Vagina (tissue), 2 donors: ENCODE measurements at regions not wholly inside any gene's neighbourhood (a gene's known extent, or its start where the extent isn't known, plus 50 kb on each side); places are given as distances from the start of the nearest gene placed in this dataset.

ENCODE experiments used
- CTCF ChIP-seq, 3 experiments: fragments of 450-650 bp in 2 of 3; fragments of 200-600 bp in 1 of 3; sonication (generic) in 1 of 3; IDR thresholded peaks; one replicate each; pipeline ENCODE4 v1.5.1; 2017 to 2019; ENCODE audit warnings: antibody characterized with exemption in 3 of 3, mild to moderate bottlenecking in 2 of 3, moderate library complexity in 2 of 3
- POLR2A ChIP-seq, 2 donors: fragments of 450-650 bp; IDR thresholded peaks; one replicate each; pipeline ENCODE4 v1.6.1; 2017; ENCODE audit warnings: antibody characterized with exemption in 2 of 2, mild to moderate bottlenecking in 2 of 2, moderate library complexity in 2 of 2
- POLR2AphosphoS5 ChIP-seq, 2 donors: sonication (generic); formaldehyde crosslinking; IDR thresholded peaks; one replicate each; pipeline ENCODE4 v1.9.0; 2017; ENCODE audit warnings: antibody characterized with exemption in 2 of 2, mild to moderate bottlenecking in 2 of 2, low read depth in 1 of 2; ENCODE audit not compliant: insufficient read depth in 1 of 2

- no peak for TF ChIP-seq CTCF (IDR thresholded peaks at IDR 0.05)
- TF ChIP-seq POLR2A (IDR thresholded peaks at IDR 0.05): no peak
- TF ChIP-seq POLR2AphosphoS5 (IDR thresholded peaks at IDR 0.05; ENCODE audit: insufficient read depth in 1 of 2, low read depth in 1 of 2): no peak
Observed at GRCh38 chr14:51370758-51371386, 130.8 kb downstream of the TMX1 start.
